ENCODE measurements at regions not wholly inside any gene's neighbourhood (a gene's known extent, or its start where the extent isn't known, plus 50 kb on each side); places are given as distances from the start of the nearest gene placed in this dataset.

GRCh38 chr12:92089559-92089958 lies 56.1 kb downstream of the BTG1 start:
- peak; percentile 77 for DNase-seq (ENCODE audit: low read depth)
- Histone ChIP-seq H3K9ac (ENCODE audit: low read length) (peak overlapping the region; percentile 6), H3K27me3 (replicated peaks; ENCODE audit: control insufficient read depth, insufficient read depth, low read length) (no peaks in the 10 kb centered on the region), H3K4me1 (ENCODE audit: control insufficient read depth, insufficient read depth, low read length) (peaks cover 14% of the 10 kb centered on the region), H3K9me3 (ENCODE audit: control insufficient read depth, low read length) (no peaks in the 10 kb centered on the region), H3K36me3 (ENCODE audit: control insufficient read depth, insufficient read depth, low read length, severe bottlenecking) (no peaks in the 10 kb centered on the region), H3K4me3 (ENCODE audit: low read length) (no peak overlapping the region)

- no peaks in the 10 kb centered on the region for H3K27me3 ChIP-seq (replicated peaks; ENCODE audit: control insufficient read depth, insufficient read depth, low read length)
- H3K9ac ChIP-seq (ENCODE audit: low read length), result no peak overlapping the region
- H3K4me1 ChIP-seq (ENCODE audit: control insufficient read depth, insufficient read depth, low read length), result peaks cover 11% of the 10 kb centered on the region
- peak; percentile 30 for DNase-seq (ENCODE audit: low read depth)
- H3K4me3 ChIP-seq (ENCODE audit: low read length), result no peak overlapping the region
- H3K9me3 ChIP-seq (ENCODE audit: control insufficient read depth, low read length), result no peaks in the 10 kb centered on the region
- H3K36me3 ChIP-seq (ENCODE audit: control insufficient read depth, insufficient read depth, low read length, severe bottlenecking), result no peaks in the 10 kb centered on the region
Observed at GRCh38 chr12:92088805-92089204, 56.8 kb downstream of the BTG1 start.

- H3K27me3 ChIP-seq (replicated peaks; ENCODE audit: control insufficient read depth, insufficient read depth, low read length), result no peaks in the 10 kb centered on the region
- H3K4me3 ChIP-seq (ENCODE audit: low read length), result no peak overlapping the region
- peaks cover 18% of the 10 kb centered on the region for H3K4me1 ChIP-seq (ENCODE audit: control insufficient read depth, insufficient read depth, low read length)
- no peak overlapping the region for H3K9ac ChIP-seq (ENCODE audit: low read length)
- no peak for DNase-seq (ENCODE audit: low read depth)
- no peaks in the 10 kb centered on the region for H3K9me3 ChIP-seq (ENCODE audit: control insufficient read depth, low read length)
- no peaks in the 10 kb centered on the region for H3K36me3 ChIP-seq (ENCODE audit: control insufficient read depth, insufficient read depth, low read length, severe bottlenecking)
Observed at GRCh38 chr12:92085736-92086040, 60.0 kb downstream of the BTG1 start.

- no peaks in the 10 kb centered on the region for H3K27me3 ChIP-seq (replicated peaks; ENCODE audit: control insufficient read depth, insufficient read depth, low read length)
- peaks cover 24% of the 10 kb centered on the region for H3K4me1 ChIP-seq (ENCODE audit: control insufficient read depth, insufficient read depth, low read length)
- no peak overlapping the region for H3K4me3 ChIP-seq (ENCODE audit: low read length)
- H3K36me3 ChIP-seq (ENCODE audit: control insufficient read depth, insufficient read depth, low read length, severe bottlenecking), result no peaks in the 10 kb centered on the region
- no peaks in the 10 kb centered on the region for H3K9me3 ChIP-seq (ENCODE audit: control insufficient read depth, low read length)
- no peak overlapping the region for H3K9ac ChIP-seq (ENCODE audit: low read length)
- DNase-seq (ENCODE audit: low read depth), result no peak
Observed at GRCh38 chr12:92085040-92085735, 60.5 kb downstream of the BTG1 start.

GRCh38 chr12:92080911-92081285 lies 64.7 kb downstream of the BTG1 start:
- Histone ChIP-seq H3K9ac (ENCODE audit: low read length) (no peak overlapping the region), H3K4me3 (ENCODE audit: low read length) (peak overlapping the region; percentile 39), H3K4me1 (ENCODE audit: control insufficient read depth, insufficient read depth, low read length) (peaks cover 34% of the 10 kb centered on the region), H3K9me3 (ENCODE audit: control insufficient read depth, low read length) (no peaks in the 10 kb centered on the region), H3K27me3 (replicated peaks; ENCODE audit: control insufficient read depth, insufficient read depth, low read length) (no peaks in the 10 kb centered on the region), H3K36me3 (ENCODE audit: control insufficient read depth, insufficient read depth, low read length, severe bottlenecking) (no peaks in the 10 kb centered on the region)
- peak; percentile 31 for DNase-seq (ENCODE audit: low read depth)

GRCh38 chr12:92079054-92079385 lies 66.6 kb downstream of the BTG1 start:
- Histone ChIP-seq H3K9ac (ENCODE audit: low read length) (peak overlapping the region; percentile 2), H3K27me3 (replicated peaks; ENCODE audit: control insufficient read depth, insufficient read depth, low read length) (no peaks in the 10 kb centered on the region), H3K4me3 (ENCODE audit: low read length) (no peak overlapping the region), H3K9me3 (ENCODE audit: control insufficient read depth, low read length) (no peaks in the 10 kb centered on the region), H3K36me3 (ENCODE audit: control insufficient read depth, insufficient read depth, low read length, severe bottlenecking) (no peaks in the 10 kb centered on the region), H3K4me1 (ENCODE audit: control insufficient read depth, insufficient read depth, low read length) (peaks cover 42% of the 10 kb centered on the region)
- peak; percentile 27 for DNase-seq (ENCODE audit: low read depth)

GRCh38 chr12:92078167-92079053 lies 67.2 kb downstream of the BTG1 start:
- Histone ChIP-seq H3K9ac (ENCODE audit: low read length) (peak overlapping the region; percentile 59), H3K4me1 (ENCODE audit: control insufficient read depth, insufficient read depth, low read length) (peaks cover 42% of the 10 kb centered on the region), H3K27me3 (replicated peaks; ENCODE audit: control insufficient read depth, insufficient read depth, low read length) (no peaks in the 10 kb centered on the region), H3K9me3 (ENCODE audit: control insufficient read depth, low read length) (no peaks in the 10 kb centered on the region), H3K36me3 (ENCODE audit: control insufficient read depth, insufficient read depth, low read length, severe bottlenecking) (no peaks in the 10 kb centered on the region), H3K4me3 (ENCODE audit: low read length) (peak overlapping the region; percentile 3)
- peak; percentile 97 for DNase-seq (ENCODE audit: low read depth)

- H3K9me3 ChIP-seq (ENCODE audit: control insufficient read depth, low read length), result no peaks in the 10 kb centered on the region
- H3K36me3 ChIP-seq (ENCODE audit: control insufficient read depth, insufficient read depth, low read length, severe bottlenecking), result no peaks in the 10 kb centered on the region
- H3K4me3 ChIP-seq (ENCODE audit: low read length), result peak overlapping the region; percentile 3
- no peak for DNase-seq (ENCODE audit: low read depth)
- peak overlapping the region; percentile 59 for H3K9ac ChIP-seq (ENCODE audit: low read length)
- H3K4me1 ChIP-seq (ENCODE audit: control insufficient read depth, insufficient read depth, low read length), result peaks cover 42% of the 10 kb centered on the region
- H3K27me3 ChIP-seq (replicated peaks; ENCODE audit: control insufficient read depth, insufficient read depth, low read length), result no peaks in the 10 kb centered on the region
Observed at GRCh38 chr12:92077530-92077929, 68.1 kb downstream of the BTG1 start.

- DNase-seq (ENCODE audit: low read depth), result no peak
- no peak overlapping the region for H3K4me3 ChIP-seq (ENCODE audit: low read length)
- H3K27me3 ChIP-seq (replicated peaks; ENCODE audit: control insufficient read depth, insufficient read depth, low read length), result no peaks in the 10 kb centered on the region
- no peaks in the 10 kb centered on the region for H3K36me3 ChIP-seq (ENCODE audit: control insufficient read depth, insufficient read depth, low read length, severe bottlenecking)
- H3K9ac ChIP-seq (ENCODE audit: low read length), result no peak overlapping the region
- no peaks in the 10 kb centered on the region for H3K9me3 ChIP-seq (ENCODE audit: control insufficient read depth, low read length)
- peaks cover 43% of the 10 kb centered on the region for H3K4me1 ChIP-seq (ENCODE audit: control insufficient read depth, insufficient read depth, low read length)
Observed at GRCh38 chr12:92076101-92076500, 69.5 kb downstream of the BTG1 start.

- no peaks in the 10 kb centered on the region for H3K36me3 ChIP-seq (ENCODE audit: control insufficient read depth, insufficient read depth, low read length, severe bottlenecking)
- peak; percentile 74 for DNase-seq (ENCODE audit: low read depth)
- H3K4me3 ChIP-seq (ENCODE audit: low read length), result no peak overlapping the region
- peaks cover 41% of the 10 kb centered on the region for H3K4me1 ChIP-seq (ENCODE audit: control insufficient read depth, insufficient read depth, low read length)
- no peaks in the 10 kb centered on the region for H3K9me3 ChIP-seq (ENCODE audit: control insufficient read depth, low read length)
- H3K9ac ChIP-seq (ENCODE audit: low read length), result no peak overlapping the region
- no peaks in the 10 kb centered on the region for H3K27me3 ChIP-seq (replicated peaks; ENCODE audit: control insufficient read depth, insufficient read depth, low read length)
Observed at GRCh38 chr12:92075425-92075914, 70.2 kb downstream of the BTG1 start.

- Histone ChIP-seq H3K27me3 (replicated peaks; ENCODE audit: control insufficient read depth, insufficient read depth, low read length) (no peaks in the 10 kb centered on the region), H3K4me3 (ENCODE audit: low read length) (no peak overlapping the region), H3K4me1 (ENCODE audit: control insufficient read depth, insufficient read depth, low read length) (peaks cover 43% of the 10 kb centered on the region), H3K9ac (ENCODE audit: low read length) (no peak overlapping the region), H3K9me3 (ENCODE audit: control insufficient read depth, low read length) (no peaks in the 10 kb centered on the region), H3K36me3 (ENCODE audit: control insufficient read depth, insufficient read depth, low read length, severe bottlenecking) (no peaks in the 10 kb centered on the region)
- DNase-seq (ENCODE audit: low read depth), result no peak
Observed at GRCh38 chr12:92074889-92075288, 70.8 kb downstream of the BTG1 start.
